Activated naive CD4-positive, alpha-beta T cell (primary cell): ENCODE measurements at regions not wholly inside any gene's neighbourhood (a gene's known extent, or its start where the extent isn't known, plus 50 kb on each side); places are given as distances from the start of the nearest gene placed in this dataset.
"Not testable (repeated sequence)": the region's sequence is repeated elsewhere in the genome, so short reads cannot be mapped to it uniquely, and the experiment has no call there.

Source experiments
- DNase-seq, 4 experiments: peaks; one replicate each; lab custom pipeline; 2025; lab: John Stamatoyannopoulos, UW

DNA sequence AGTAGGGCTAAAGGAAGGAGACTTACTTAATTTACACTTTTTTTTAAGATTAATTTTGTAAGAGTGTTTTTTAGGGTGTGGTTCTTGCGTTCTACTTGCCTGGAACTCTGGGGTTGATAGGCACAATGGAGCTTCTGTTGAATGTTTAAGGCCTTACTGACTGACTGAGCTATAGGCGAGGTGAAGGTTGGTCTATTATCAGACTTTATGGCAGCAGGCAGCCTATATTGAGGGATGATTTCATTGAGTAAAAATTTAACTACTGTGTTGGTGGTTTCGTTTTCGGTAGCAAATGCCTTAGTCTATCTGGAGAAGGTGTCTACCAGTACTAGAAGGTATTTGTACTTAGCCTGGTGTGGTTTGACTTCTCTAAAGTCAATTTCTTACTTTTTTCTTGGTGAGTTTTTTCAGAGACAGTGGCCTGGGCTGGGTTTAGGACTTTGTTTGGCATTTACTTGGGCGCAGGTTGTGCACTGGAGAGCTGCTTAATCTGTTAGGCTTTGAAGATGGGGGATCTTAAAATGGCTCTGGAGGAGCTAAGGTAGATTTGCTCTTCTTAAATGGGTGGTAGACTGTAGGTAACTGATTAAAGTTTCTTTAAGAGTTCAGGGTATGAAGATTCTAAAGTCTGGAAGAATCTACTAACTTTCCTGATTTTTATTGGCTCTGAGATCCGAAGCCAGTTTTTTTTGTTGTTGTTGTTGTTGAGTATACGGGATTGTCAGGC lies 164.5 kb upstream of the CCZ1B start:
- DNase-seq = not testable (repeated sequence)

DNA sequence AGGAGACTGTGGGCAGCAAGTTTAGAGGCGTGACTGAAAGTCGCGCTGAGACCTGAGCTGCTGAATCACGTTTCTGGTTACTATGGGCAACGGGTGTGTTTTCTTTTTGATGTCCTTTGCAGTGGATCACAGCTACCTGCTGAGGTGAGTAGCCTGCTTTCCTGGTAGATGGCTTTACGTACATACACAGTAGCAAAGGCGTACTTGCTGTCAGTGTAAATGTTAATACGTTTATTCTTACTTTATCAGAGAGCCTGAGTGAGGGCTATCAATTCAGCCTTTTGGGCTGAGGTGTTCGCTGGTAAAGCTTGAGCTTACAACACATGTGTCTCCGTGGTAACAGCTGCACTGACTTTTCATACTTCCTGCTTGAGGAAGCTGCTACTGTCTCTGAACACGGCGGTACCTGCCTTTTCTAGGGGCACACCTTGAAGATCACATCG lies 165.1 kb upstream of the CCZ1B start:
- DNase-seq = peak in 2 of 4 experiments; percentile 11 to 15

GRCh38 chr7:6991686-6992085 lies 165.6 kb upstream of the CCZ1B start:
- not testable (repeated sequence) for DNase-seq

DNA sequence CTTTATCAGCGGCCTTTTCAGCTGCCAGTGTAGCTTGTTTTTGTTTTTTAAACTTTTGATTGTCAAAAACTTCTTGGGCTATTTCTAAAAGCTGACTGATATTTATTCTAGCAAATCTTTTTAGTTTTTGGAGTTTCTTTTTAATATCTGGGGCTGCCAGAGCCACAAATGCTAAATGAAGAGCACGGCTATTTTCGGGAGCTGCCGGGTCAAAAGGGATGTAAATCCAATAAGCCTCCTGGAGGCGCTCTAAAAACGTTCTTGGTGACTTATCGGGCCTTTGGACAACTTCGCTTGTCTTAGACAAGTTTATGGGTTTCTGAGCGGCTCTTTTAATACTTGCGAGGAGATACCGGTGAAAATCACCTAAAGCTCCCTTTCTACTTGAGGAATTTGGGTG lies 166.1 kb upstream of the CCZ1B start:
- DNase-seq = not testable (repeated sequence)

- not testable (repeated sequence) for DNase-seq
Measured at GRCh38 chr7:6995026-6995425, 169.0 kb upstream of the CCZ1B start.

- not testable (repeated sequence) for DNase-seq
Measured at GRCh38 chr7:6995493-6996289, 169.6 kb upstream of the CCZ1B start.

- DNase-seq = not testable (repeated sequence)
Measured at GRCh38 chr7:6999067-6999666, 173.1 kb upstream of the CCZ1B start.

DNA sequence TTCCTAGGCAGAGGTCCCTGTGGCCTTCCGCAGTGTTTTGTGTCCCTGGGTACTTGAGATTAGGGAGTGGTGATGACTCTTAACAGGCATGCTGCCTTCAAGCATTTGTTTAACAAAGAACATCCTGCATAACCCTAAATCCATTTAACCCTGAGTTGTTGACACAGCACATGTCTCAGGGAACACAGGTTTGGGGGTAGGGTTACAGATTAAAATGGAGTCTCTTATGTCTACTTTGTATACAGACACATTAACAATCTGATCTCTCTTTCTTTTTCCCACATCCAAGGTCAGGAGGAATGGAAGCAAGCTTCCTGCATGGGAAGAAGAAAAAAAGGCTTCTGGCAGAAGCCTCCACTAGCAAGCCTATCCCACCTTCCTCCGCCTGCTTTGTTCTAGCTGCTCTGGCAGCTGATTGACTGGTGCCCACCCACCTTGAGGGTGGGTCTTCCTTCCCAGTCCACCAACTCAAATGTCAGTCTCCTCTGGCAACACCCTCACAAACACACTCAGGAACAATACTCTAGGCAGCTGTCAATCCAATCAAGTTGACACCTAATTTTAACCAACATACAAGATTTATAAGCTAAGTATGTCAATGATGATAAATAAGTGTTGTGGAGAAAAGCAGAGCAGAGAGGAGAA lies 176.5 kb upstream of the CCZ1B start:
- no peak for DNase-seq

DNA sequence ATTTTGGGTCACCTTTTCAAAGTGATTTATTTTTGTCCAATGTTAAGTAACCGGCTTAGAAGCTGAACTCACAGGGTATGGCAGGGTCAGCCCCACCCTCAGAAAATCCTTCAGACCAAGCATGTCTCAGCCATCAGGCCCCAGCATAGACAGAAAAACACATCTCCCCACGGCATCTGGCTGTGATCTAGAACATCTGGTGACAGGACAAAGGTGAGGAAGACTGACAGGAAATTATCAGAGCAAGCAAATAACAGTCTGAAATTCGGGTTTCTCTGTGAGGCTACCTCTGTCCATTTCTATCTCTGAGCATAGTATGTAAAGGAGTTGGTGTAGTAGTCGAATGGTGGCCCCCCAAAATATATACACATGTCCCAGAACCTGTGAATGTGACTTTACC lies 177.0 kb upstream of the C1GALT1 start:
- no peak for DNase-seq

- DNase-seq = not testable (repeated sequence)
Measured at GRCh38 chr7:7005949-7006348, 176.4 kb upstream of the C1GALT1 start.

- not testable (repeated sequence) for DNase-seq
Measured at GRCh38 chr7:7011241-7011640, 171.1 kb upstream of the C1GALT1 start.

- DNase-seq = not testable (repeated sequence)
Measured at GRCh38 chr7:7011751-7012150, 170.6 kb upstream of the C1GALT1 start.

- no peak for DNase-seq
Measured at GRCh38 chr7:7014827-7015595, 167.3 kb upstream of the C1GALT1 start.

DNA sequence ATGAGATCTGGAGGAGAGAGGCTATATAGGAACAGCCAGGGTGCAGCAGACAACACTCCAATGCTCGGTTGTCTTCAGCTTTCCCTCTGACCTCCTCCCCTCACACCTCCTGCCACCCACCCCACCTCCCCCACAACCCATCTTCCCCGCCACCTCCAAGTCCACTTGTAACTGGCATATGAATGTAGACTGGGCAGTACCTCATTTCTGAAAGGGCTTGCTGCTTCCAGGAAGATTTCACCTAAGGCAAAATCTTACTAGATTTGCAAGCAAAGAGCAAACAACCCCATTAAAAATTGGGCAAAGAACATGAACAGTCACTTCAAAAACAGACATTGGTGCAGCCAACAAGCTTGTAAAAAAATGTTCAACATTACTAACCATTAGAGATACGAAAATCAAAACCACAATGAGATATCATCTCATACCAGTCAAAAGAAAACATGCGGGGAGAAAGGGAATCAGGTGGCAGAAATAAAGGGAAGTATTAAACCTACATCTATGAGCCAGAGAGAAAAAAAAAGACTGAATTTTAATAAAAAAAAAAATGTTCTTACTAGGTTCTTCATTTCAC lies 164.6 kb upstream of the C1GALT1 start:
- no peak for DNase-seq

GRCh38 chr7:7018290-7018689 lies 164.1 kb upstream of the C1GALT1 start:
- DNase-seq = no peak

DNA sequence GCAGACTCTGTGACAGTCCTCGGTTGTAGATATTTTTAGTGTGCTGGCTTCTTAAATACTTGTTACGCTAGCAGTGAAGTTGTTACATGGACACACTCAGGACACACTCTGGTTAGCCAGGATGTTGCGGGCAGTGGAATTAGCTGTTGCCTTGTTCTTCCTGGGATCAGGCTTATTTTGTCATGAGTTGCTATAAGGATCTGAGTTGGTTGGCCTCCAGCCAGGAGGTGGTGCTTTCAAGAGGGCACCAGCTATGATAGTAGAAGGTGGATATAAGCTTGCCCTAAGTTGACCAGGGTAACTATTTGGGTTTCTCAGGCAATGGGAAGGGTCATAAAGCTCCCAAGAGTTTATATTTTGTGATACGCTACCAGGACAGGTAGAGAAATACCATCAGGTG lies 150.1 kb upstream of the C1GALT1 start:
- no peak for DNase-seq

GRCh38 chr7:7035851-7036250 lies 146.5 kb upstream of the C1GALT1 start:
- DNase-seq = no peak

DNA sequence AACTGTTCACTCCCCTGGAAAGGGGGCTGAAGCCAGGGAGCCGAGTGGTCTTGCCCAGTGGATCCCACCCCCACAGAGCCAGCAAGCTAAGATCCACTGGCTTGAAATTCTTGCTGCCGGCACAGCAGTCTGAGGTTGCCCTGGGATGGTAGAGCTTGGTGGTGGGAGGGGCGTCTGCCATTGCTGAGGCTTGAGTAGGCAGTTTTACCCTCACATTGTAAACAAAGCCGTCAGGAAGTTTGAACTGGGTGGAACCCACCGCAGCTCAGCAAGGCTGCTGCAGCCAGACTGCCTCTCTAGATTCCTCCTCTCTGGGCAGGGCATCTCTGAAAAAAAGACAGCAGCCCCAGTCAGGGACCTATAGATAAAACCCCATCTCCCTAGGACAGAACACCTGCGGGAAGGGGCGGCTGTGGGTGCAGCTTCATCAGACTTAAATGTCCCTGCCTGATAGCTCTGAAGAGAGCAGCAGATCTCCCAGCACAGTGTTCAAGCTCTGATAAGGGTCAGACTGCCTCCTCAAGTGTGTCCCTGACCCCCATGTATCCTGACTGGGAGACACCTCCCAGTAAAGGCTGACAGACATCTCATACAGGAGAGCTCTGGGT lies 140.0 kb upstream of the C1GALT1 start:
- not testable (repeated sequence) for DNase-seq

GRCh38 chr7:7044806-7045205 lies 137.5 kb upstream of the C1GALT1 start:
- DNase-seq = no peak

GRCh38 chr7:7048213-7048612 lies 134.1 kb upstream of the C1GALT1 start:
- DNase-seq = no peak
